Type B pancreatic cell (in vitro differentiated cells): ENCODE measurements at regions not wholly inside any gene's neighbourhood (a gene's known extent, or its start where the extent isn't known, plus 50 kb on each side); places are given as distances from the start of the nearest gene placed in this dataset.
"Not testable (repeated sequence)": the region's sequence is repeated elsewhere in the genome, so short reads cannot be mapped to it uniquely, and the experiment has no call there.

Source experiments
- DNase-seq: peaks from one replicate; pipeline ENCODE4 v3.0.0; 2021; ENCODE audit warnings: mixed read lengths; ENCODE audit not compliant: unreplicated experiment; ENCODE audit errors: extremely low spot score
- H3K27ac Mint-ChIP-seq: 2 replicates; pipeline ENCODE4 v1.8.0; 2021; ENCODE audit warnings: mild to moderate bottlenecking, mixed read lengths
- H3K27me3 Mint-ChIP-seq: 2 replicates; pipeline ENCODE4 v1.8.0; 2021; ENCODE audit warnings: mixed read lengths
- H3K36me3 Mint-ChIP-seq: 2 replicates; pipeline ENCODE4 v1.8.0; 2021; ENCODE audit warnings: mixed read lengths
- H3K4me1 Mint-ChIP-seq: one replicate; pipeline ENCODE4 v1.8.0; 2021; ENCODE audit warnings: mixed read lengths; ENCODE audit not compliant: unreplicated experiment
- H3K4me3 Mint-ChIP-seq: 2 replicates; pipeline ENCODE4 v1.8.0; 2021; ENCODE audit warnings: mild to moderate bottlenecking, mixed read lengths
- H3K9me3 Mint-ChIP-seq: 2 replicates; pipeline ENCODE4 v1.8.0; 2021; ENCODE audit warnings: mixed read lengths
- TF ChIP-seq, protein P1 (sequence below): fragments of 200-600 bp; sonication (generic); conservative IDR thresholded peaks from 2 replicates; pipeline ENCODE4 v1.5.0; 2021; ENCODE audit warnings: antibody characterized with exemption, mild to moderate bottlenecking

DNA sequence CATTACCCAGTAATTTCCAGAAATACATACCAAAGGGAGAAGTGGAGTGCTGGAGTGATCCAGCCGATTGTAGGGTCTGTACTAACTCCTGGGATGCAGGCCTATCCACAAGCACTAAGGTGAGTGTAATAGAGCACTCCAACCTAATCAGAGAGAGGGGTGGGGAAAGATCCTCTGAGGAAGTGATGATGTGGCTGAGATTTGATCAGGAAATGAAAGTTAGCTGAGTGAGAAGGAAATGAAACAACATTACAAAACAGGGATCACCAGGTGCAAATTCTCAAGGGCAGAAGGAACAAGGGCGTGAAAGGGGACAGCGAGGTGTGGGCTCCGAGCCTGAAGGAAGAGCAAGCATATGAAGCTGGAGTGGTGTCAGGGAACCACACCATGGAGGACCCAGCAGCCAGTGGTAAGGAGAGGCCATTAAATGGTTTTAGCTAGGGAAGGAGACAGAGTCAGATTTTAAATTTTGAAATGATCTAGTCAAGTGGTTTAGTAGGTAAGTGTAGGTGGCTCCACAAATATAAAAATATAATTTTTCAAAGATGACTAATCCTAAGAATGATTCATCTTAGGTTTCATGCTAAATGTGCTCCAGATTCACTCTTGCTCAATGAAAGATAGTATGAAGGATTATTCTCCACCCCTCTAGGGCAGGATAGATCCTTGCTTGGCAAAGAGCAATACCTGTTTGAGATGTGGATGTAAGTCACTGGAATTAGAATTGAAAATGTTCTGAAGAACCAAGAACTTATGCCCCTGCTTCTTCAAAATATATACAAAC, 348.7 kb downstream of the TBL1XR1 start:
- H3K4me3 Mint-ChIP-seq: no peak overlapping the region
- TF ChIP-seq, protein P1, sequence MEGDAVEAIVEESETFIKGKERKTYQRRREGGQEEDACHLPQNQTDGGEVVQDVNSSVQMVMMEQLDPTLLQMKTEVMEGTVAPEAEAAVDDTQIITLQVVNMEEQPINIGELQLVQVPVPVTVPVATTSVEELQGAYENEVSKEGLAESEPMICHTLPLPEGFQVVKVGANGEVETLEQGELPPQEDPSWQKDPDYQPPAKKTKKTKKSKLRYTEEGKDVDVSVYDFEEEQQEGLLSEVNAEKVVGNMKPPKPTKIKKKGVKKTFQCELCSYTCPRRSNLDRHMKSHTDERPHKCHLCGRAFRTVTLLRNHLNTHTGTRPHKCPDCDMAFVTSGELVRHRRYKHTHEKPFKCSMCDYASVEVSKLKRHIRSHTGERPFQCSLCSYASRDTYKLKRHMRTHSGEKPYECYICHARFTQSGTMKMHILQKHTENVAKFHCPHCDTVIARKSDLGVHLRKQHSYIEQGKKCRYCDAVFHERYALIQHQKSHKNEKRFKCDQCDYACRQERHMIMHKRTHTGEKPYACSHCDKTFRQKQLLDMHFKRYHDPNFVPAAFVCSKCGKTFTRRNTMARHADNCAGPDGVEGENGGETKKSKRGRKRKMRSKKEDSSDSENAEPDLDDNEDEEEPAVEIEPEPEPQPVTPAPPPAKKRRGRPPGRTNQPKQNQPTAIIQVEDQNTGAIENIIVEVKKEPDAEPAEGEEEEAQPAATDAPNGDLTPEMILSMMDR: no peak
- no peaks in the 10 kb centered on the region for H3K9me3 Mint-ChIP-seq
- H3K36me3 Mint-ChIP-seq: no peaks in the 10 kb centered on the region
- no peak overlapping the region for H3K27ac Mint-ChIP-seq
- no peaks in the 10 kb centered on the region for H3K4me1 Mint-ChIP-seq
- H3K27me3 Mint-ChIP-seq: peaks cover 8% of the 10 kb centered on the region
- DNase-seq: no peak

DNA sequence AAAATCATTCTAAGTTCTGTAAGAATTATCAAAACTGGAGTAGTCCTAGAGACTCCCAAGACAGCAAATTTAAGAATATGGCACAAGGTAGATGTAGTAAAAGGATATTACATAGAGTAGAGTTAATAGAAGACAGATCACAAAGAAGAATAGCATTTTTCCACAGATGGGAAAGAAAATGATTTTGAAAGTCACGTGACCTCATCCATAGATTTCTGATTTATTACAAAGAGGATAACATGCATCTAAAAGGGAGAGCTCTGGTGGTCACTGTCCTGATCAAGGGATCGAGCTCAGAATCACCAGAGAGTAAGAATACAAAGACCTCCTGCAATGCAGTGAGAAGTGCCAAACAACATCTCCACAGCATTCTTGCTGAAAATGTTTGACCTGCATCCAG, 354.4 kb downstream of the TBL1XR1 start:
- Mint-ChIP-seq H3K27me3 (peaks cover 5% of the 10 kb centered on the region), H3K36me3 (no peaks in the 10 kb centered on the region), H3K9me3 (no peaks in the 10 kb centered on the region), H3K4me1 (no peaks in the 10 kb centered on the region), H3K27ac (no peak overlapping the region), H3K4me3 (no peak overlapping the region)
- DNase-seq: no peak
- TF ChIP-seq, protein P1: no peak

DNA sequence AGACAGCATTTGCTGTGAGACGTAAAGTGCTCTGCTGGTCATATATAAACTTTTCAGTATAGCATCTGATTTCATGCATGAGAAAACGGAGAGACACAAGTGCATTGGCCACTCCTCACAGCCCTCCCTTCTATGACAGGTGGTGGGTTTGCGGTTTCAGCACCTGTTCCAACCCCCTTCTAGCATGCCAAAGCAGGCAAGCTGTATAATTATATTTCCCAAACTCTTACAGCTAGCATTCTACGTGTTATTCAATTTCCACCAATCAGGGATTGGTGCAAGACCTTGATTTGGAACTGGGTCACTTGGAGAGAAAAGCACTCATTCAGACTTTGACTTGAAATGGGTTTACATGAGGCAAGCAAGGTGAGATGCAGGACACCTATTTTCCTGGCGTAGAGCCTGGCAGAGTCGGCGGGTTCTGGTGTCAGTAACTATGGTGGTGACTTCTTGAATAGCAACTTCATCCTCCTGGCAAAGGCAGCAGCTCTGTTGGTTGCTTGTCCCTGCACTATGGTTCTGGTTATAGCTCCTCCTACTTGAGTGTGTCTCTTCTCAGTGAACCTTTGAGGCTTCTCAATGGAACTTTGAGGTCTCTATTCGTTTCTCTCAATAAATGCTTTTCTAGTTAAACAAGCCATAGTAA, 356.5 kb downstream of the TBL1XR1 start:
- Mint-ChIP-seq H3K4me3 (no peak overlapping the region), H3K27ac (no peak overlapping the region), H3K9me3 (no peaks in the 10 kb centered on the region), H3K4me1 (no peaks in the 10 kb centered on the region), H3K36me3 (no peaks in the 10 kb centered on the region), H3K27me3 (peaks cover 5% of the 10 kb centered on the region)
- TF ChIP-seq, protein P1: no peak
- no peak for DNase-seq

DNA sequence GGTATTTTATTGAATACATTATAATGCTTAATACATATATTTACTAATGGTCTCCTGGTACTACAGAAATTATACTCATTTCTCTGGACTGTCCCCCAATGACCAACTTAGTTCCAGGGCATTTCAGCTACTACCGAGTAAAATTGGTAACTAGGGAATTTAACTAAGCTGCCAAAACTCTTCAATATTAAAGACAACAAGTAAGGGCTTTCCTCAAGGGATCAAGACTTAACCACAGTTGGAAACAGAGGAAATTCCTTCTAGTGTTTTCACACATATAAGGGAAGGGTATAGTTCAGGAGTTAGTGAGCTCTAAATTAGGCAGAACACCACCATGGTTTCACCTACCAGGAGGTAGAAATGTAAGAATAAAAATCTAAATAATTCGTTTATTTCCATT, 357.4 kb downstream of the TBL1XR1 start:
- Mint-ChIP-seq H3K9me3 (no peaks in the 10 kb centered on the region), H3K36me3 (no peaks in the 10 kb centered on the region), H3K27ac (no peak overlapping the region), H3K4me1 (no peaks in the 10 kb centered on the region), H3K4me3 (no peak overlapping the region), H3K27me3 (peaks cover 5% of the 10 kb centered on the region)
- TF ChIP-seq, protein P1: no peak
- DNase-seq: no peak

DNA sequence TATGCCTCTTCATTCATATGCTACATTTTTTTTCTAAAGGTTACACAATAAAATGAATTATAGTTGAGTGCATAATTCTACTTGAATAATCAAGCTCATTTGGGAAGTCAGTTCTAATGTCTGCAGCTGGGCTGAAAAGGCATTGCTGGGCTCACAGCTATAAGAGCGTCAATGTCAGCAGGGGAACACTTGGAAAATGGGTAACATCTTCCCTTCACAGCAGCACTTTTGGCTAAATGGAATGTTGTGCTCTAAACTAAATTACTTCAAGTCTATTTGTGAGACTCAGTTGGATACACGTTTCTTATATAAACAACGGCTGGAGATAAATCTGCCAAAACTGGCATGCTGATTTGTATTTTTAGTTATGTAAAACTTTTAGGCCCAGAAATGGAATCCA, 357.8 kb downstream of the TBL1XR1 start:
- peaks cover 5% of the 10 kb centered on the region for H3K27me3 Mint-ChIP-seq
- no peaks in the 10 kb centered on the region for H3K4me1 Mint-ChIP-seq
- no peaks in the 10 kb centered on the region for H3K36me3 Mint-ChIP-seq
- DNase-seq: no peak
- H3K9me3 Mint-ChIP-seq: peaks cover under 1% of the 10 kb centered on the region
- no peak overlapping the region for H3K4me3 Mint-ChIP-seq
- no peak overlapping the region for H3K27ac Mint-ChIP-seq
- TF ChIP-seq, protein P1: no peak

DNA sequence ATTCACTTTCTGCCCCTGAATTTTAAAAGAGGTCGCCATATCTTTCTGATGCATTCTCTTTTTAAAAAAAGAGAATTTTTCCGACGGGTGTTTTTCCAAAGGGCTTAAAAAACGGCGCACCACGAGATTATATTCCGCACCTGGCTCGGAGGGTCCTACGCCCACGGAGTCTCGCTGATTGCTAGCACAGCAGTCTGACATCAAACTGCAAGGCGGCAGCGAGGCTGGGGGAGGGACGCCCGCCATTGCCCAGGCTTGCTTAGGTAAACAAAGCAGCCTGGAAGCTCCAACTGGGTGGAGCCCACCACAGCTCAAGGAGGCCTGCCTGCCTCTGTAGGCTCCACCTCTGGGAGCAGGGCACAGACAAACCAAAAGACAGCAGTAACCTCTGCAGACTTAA, 370.0 kb downstream of the TBL1XR1 start:
- H3K9me3 Mint-ChIP-seq: not testable (repeated sequence)

More for the DNA sequence above, 370.0 kb downstream of the TBL1XR1 start:
- not testable (repeated sequence) for H3K27me3 Mint-ChIP-seq, H3K27ac Mint-ChIP-seq, H3K36me3 Mint-ChIP-seq, H3K4me1 Mint-ChIP-seq, H3K4me3 Mint-ChIP-seq, DNase-seq
